ENCODE measurements at regions not wholly inside any gene's neighbourhood (a gene's known extent, or its start where the extent isn't known, plus 50 kb on each side); places are given as distances from the start of the nearest gene placed in this dataset.

- no peaks in the 10 kb centered on the region for H4K20me1 ChIP-seq (ENCODE audit: control insufficient read depth, extremely low read depth, insufficient read depth, low read length)
- no peak for DNase-seq (ENCODE audit: low read depth in 2 of 2)
- no peak overlapping the region for H3K4me3 ChIP-seq (replicated peaks in 1 of 4; ENCODE audit: control extremely low read depth in 1 of 4, insufficient read depth in 1 of 4, low read depth in 3 of 4, low read length in 4 of 4)
- TF ChIP-seq EZH2 (IDR thresholded peaks at IDR 0.05; ENCODE audit: low read length, missing control alignments) (no peak), CTCF (conservative IDR thresholded peaks at IDR 0.05 in 1 of 2, IDR thresholded peaks at IDR 0.05 in 1 of 2; ENCODE audit: low read depth in 1 of 2, low read length in 2 of 2) (no peak)
- H3K79me2 ChIP-seq (ENCODE audit: control insufficient read depth, insufficient read depth, low read length), result no peaks in the 10 kb centered on the region
- H3K27ac ChIP-seq (ENCODE audit: insufficient read depth, low read length), result no peak overlapping the region
- no peak overlapping the region for H2AFZ ChIP-seq (ENCODE audit: low read length)
- no peak overlapping the region for H3K4me2 ChIP-seq (ENCODE audit: extremely low read depth, insufficient read depth, low read length)
- H3K36me3 ChIP-seq (ENCODE audit: control insufficient read depth, insufficient read depth, low read length), result no peaks in the 10 kb centered on the region
- H3K9ac ChIP-seq (ENCODE audit: insufficient read depth, low read length), result no peak overlapping the region
- no peaks in the 10 kb centered on the region for H3K9me3 ChIP-seq (ENCODE audit: control insufficient read depth, insufficient read depth, low read depth, low read length)
- no peaks in the 10 kb centered on the region for H3K4me1 ChIP-seq (ENCODE audit: control insufficient read depth, extremely low read depth, insufficient read depth, low read length)
- H3K27me3 ChIP-seq (ENCODE audit: control insufficient read depth, insufficient read depth, low read length), result no peaks in the 10 kb centered on the region
Measured at GRCh38 chr2:2827046-2827636, 496.1 kb upstream of the MYT1L start.

- Histone ChIP-seq H3K27me3 (ENCODE audit: control insufficient read depth, insufficient read depth, low read length) (no peaks in the 10 kb centered on the region), H3K9ac (ENCODE audit: insufficient read depth, low read length) (no peak overlapping the region), H3K9me3 (ENCODE audit: control insufficient read depth, insufficient read depth, low read depth, low read length) (no peaks in the 10 kb centered on the region), H3K4me3 (replicated peaks in 1 of 4; ENCODE audit: control extremely low read depth in 1 of 4, insufficient read depth in 1 of 4, low read depth in 3 of 4, low read length in 4 of 4) (no peak overlapping the region), H3K4me2 (ENCODE audit: extremely low read depth, insufficient read depth, low read length) (no peak overlapping the region), H3K4me1 (ENCODE audit: control insufficient read depth, extremely low read depth, insufficient read depth, low read length) (no peaks in the 10 kb centered on the region), H4K20me1 (ENCODE audit: control insufficient read depth, extremely low read depth, insufficient read depth, low read length) (no peaks in the 10 kb centered on the region), H3K27ac (ENCODE audit: insufficient read depth, low read length) (no peak overlapping the region), H2AFZ (ENCODE audit: low read length) (no peak overlapping the region), H3K79me2 (ENCODE audit: control insufficient read depth, insufficient read depth, low read length) (no peaks in the 10 kb centered on the region), H3K36me3 (ENCODE audit: control insufficient read depth, insufficient read depth, low read length) (no peaks in the 10 kb centered on the region)
- no peak for TF ChIP-seq CTCF (conservative IDR thresholded peaks at IDR 0.05 in 1 of 2, IDR thresholded peaks at IDR 0.05 in 1 of 2; ENCODE audit: low read depth in 1 of 2, low read length in 2 of 2)
- no peak for DNase-seq (ENCODE audit: low read depth in 2 of 2)
Measured at GRCh38 chr2:2826621-2827020, 495.5 kb upstream of the MYT1L start.

- Histone ChIP-seq H3K4me1 (ENCODE audit: control insufficient read depth, extremely low read depth, insufficient read depth, low read length) (no peaks in the 10 kb centered on the region), H2AFZ (ENCODE audit: low read length) (no peak overlapping the region), H3K9me3 (ENCODE audit: control insufficient read depth, insufficient read depth, low read depth, low read length) (no peaks in the 10 kb centered on the region), H3K79me2 (ENCODE audit: control insufficient read depth, insufficient read depth, low read length) (no peaks in the 10 kb centered on the region), H3K27ac (ENCODE audit: insufficient read depth, low read length) (no peak overlapping the region), H3K27me3 (ENCODE audit: control insufficient read depth, insufficient read depth, low read length) (no peaks in the 10 kb centered on the region), H3K9ac (ENCODE audit: insufficient read depth, low read length) (no peak overlapping the region), H4K20me1 (ENCODE audit: control insufficient read depth, extremely low read depth, insufficient read depth, low read length) (no peaks in the 10 kb centered on the region), H3K4me3 (replicated peaks in 1 of 4; ENCODE audit: control extremely low read depth in 1 of 4, insufficient read depth in 1 of 4, low read depth in 3 of 4, low read length in 4 of 4) (no peak overlapping the region), H3K36me3 (ENCODE audit: control insufficient read depth, insufficient read depth, low read length) (no peaks in the 10 kb centered on the region), H3K4me2 (ENCODE audit: extremely low read depth, insufficient read depth, low read length) (no peak overlapping the region)
- DNase-seq (ENCODE audit: low read depth in 2 of 2), result no peak
- TF ChIP-seq EZH2 (IDR thresholded peaks at IDR 0.05; ENCODE audit: low read length, missing control alignments) (no peak), CTCF (conservative IDR thresholded peaks at IDR 0.05 in 1 of 2, IDR thresholded peaks at IDR 0.05 in 1 of 2; ENCODE audit: low read depth in 1 of 2, low read length in 2 of 2) (no peak)
Measured at GRCh38 chr2:2826209-2826551, 495.1 kb upstream of the MYT1L start.

Data from fibroblast of lung (primary cell).